ENCODE measurements at regions not wholly inside any gene's neighbourhood (a gene's known extent, or its start where the extent isn't known, plus 50 kb on each side); places are given as distances from the start of the nearest gene placed in this dataset.

DNA sequence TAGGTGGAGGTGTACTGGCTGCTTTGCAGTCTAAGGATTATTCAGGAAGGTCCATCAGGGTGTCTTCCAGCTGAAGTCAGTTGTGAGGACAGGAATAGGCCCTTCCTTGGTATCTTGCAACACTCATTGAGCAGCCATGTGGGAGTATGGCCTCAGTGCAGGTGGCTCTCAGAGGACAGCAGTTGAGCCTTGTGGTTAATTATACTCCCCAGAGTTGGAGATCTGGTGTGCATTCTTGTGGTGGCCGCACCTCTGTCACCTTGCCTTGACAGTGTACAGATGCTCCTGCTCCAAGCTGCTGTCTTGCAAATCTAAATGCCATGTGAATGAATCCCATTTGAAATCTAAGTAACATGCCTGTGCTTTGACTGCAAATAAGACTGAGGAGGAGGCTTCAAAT is 339.9 kb upstream of the BCHE start:
- POLR2A ChIA-PET: no interaction called here
- H3K27ac ChIP-seq (ENCODE audit: low read length in 2 of 2): no peak overlapping the region
- no peak overlapping the region for H2AFZ ChIP-seq (ENCODE audit: insufficient read depth, low read depth, low read length, poor library complexity, severe bottlenecking)
- no peaks in the 10 kb centered on the region for H3K27me3 Mint-ChIP-seq
- H4K20me1 ChIP-seq (ENCODE audit: control insufficient read depth, insufficient read depth, low read length, poor library complexity, severe bottlenecking): no peaks in the 10 kb centered on the region
- H3K4me1 ChIP-seq (ENCODE audit: control insufficient read depth in 2 of 2, insufficient read depth in 2 of 2, low read length in 2 of 2): no peaks in the 10 kb centered on the region
- DNase-seq (no peak), ATAC-seq (ENCODE audit: low read depth) (no peak)
- no peaks in the 10 kb centered on the region for H3K27me3 ChIP-seq (replicated peaks in 1 of 4; ENCODE audit: control extremely low read depth in 1 of 4, control insufficient read depth in 3 of 4, insufficient read depth in 4 of 4, low read length in 3 of 4)
- WGBS (ENCODE audit: insufficient coverage): 50% methylated on average over 1 of the region's 1 CpG
- TF ChIP-seq EZH2 (IDR thresholded peaks at IDR 0.05; ENCODE audit: borderline replicate concordance, insufficient read depth, low read depth, low read length, poor library complexity, severe bottlenecking) (no peak), CTCF (IDR thresholded peaks at IDR 0.05) (no peak)
- no peaks in the 10 kb centered on the region for H3K4me1 Mint-ChIP-seq
- H3K36me3 ChIP-seq (replicated peaks in 1 of 2; ENCODE audit: control extremely low read depth in 1 of 2, control insufficient read depth in 1 of 2, extremely low read depth in 1 of 2, insufficient read depth in 2 of 2, low read length in 1 of 2): no peaks in the 10 kb centered on the region
- H3K4me3 ChIP-seq (ENCODE audit: control extremely low read depth in 1 of 5, extremely low read depth in 1 of 5, insufficient read depth in 1 of 5, low read depth in 2 of 5, low read length in 4 of 5): no peak overlapping the region
- H3K27ac Mint-ChIP-seq: no peak overlapping the region
- no peaks in the 10 kb centered on the region for H3K9me3 ChIP-seq (ENCODE audit: control extremely low read depth in 1 of 3, control insufficient read depth in 2 of 3, insufficient read depth in 1 of 3, low read length in 2 of 3)
- intact Hi-C loops (cut with micrococcal nuclease): no loop called here
- H3K4me2 ChIP-seq (replicated peaks; ENCODE audit: low read depth, low read length, poor library complexity, severe bottlenecking): no peak overlapping the region
- H3K79me2 ChIP-seq (ENCODE audit: control insufficient read depth, insufficient read depth, low read length): no peaks in the 10 kb centered on the region
- H3K9me3 Mint-ChIP-seq (ENCODE audit: insufficient read depth): peaks cover 2% of the 10 kb centered on the region
- CTCF ChIA-PET: no interaction called here
- no peak overlapping the region for H3K4me3 Mint-ChIP-seq
- no peak overlapping the region for H3K9ac ChIP-seq (ENCODE audit: low read length)

DNA sequence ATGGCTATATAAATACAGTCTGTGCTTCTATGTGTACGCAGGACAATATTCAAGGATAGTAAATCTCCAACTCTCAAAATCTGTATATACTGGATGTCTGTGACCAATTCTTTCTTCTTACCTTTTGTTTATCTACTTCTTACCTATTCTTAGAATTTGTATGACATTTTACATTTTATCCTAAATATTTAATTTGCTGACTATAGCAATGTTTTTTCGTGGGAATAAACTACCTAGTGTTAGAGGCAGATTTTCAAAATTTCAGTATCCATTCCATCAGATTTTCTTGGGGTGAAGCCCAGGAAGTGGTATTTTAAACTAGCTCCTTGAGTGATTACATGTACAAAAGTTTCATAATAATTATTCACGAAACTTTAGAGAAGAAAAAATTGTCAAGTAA is 334.5 kb upstream of the BCHE start:
- no peak for TF ChIP-seq CTCF (IDR thresholded peaks at IDR 0.05)
- TF ChIP-seq EZH2 (IDR thresholded peaks at IDR 0.05; ENCODE audit: borderline replicate concordance, insufficient read depth, low read depth, low read length, poor library complexity, severe bottlenecking): no peak
- Histone ChIP-seq H3K36me3 (replicated peaks in 1 of 2; ENCODE audit: control extremely low read depth in 1 of 2, control insufficient read depth in 1 of 2, extremely low read depth in 1 of 2, insufficient read depth in 2 of 2, low read length in 1 of 2) (no peaks in the 10 kb centered on the region), H3K27ac (ENCODE audit: low read length in 2 of 2) (no peak overlapping the region), H3K79me2 (ENCODE audit: control insufficient read depth, insufficient read depth, low read length) (no peaks in the 10 kb centered on the region), H2AFZ (ENCODE audit: insufficient read depth, low read depth, low read length, poor library complexity, severe bottlenecking) (no peak overlapping the region), H4K20me1 (ENCODE audit: control insufficient read depth, insufficient read depth, low read length, poor library complexity, severe bottlenecking) (no peaks in the 10 kb centered on the region), H3K4me3 (ENCODE audit: control extremely low read depth in 1 of 5, extremely low read depth in 1 of 5, insufficient read depth in 1 of 5, low read depth in 2 of 5, low read length in 4 of 5) (no peak overlapping the region), H3K9me3 (ENCODE audit: control extremely low read depth in 1 of 3, control insufficient read depth in 2 of 3, insufficient read depth in 1 of 3, low read length in 2 of 3) (no peaks in the 10 kb centered on the region), H3K4me1 (ENCODE audit: control insufficient read depth in 2 of 2, insufficient read depth in 2 of 2, low read length in 2 of 2) (no peaks in the 10 kb centered on the region), H3K4me2 (replicated peaks; ENCODE audit: low read depth, low read length, poor library complexity, severe bottlenecking) (no peak overlapping the region), H3K9ac (ENCODE audit: low read length) (no peak overlapping the region), H3K27me3 (replicated peaks in 1 of 4; ENCODE audit: control extremely low read depth in 1 of 4, control insufficient read depth in 3 of 4, insufficient read depth in 4 of 4, low read length in 3 of 4) (no peaks in the 10 kb centered on the region)
- Mint-ChIP-seq H3K4me1 (no peaks in the 10 kb centered on the region), H3K27ac (no peak overlapping the region), H3K9me3 (ENCODE audit: insufficient read depth) (peaks cover 4% of the 10 kb centered on the region), H3K4me3 (no peak overlapping the region), H3K27me3 (no peaks in the 10 kb centered on the region)
- DNase-seq (no peak), ATAC-seq (ENCODE audit: low read depth) (no peak)
- ChIA-PET POLR2A (no interaction called here), CTCF (no interaction called here)
- intact Hi-C loops (cut with micrococcal nuclease): no loop called here
- WGBS (ENCODE audit: insufficient coverage): no CpG with 5 or more reads among the region's 3 CpGs
